ENCODE measurements at regions not wholly inside any gene's neighbourhood (a gene's known extent, or its start where the extent isn't known, plus 50 kb on each side); places are given as distances from the start of the nearest gene placed in this dataset.
"Not testable (repeated sequence)": the region's sequence is repeated elsewhere in the genome, so short reads cannot be mapped to it uniquely, and the experiment has no call there.

GRCh38 chr9:42316026-42316425 is 132.6 kb downstream of the SPATA31A6 start:
- TF ChIP-seq, protein P1, sequence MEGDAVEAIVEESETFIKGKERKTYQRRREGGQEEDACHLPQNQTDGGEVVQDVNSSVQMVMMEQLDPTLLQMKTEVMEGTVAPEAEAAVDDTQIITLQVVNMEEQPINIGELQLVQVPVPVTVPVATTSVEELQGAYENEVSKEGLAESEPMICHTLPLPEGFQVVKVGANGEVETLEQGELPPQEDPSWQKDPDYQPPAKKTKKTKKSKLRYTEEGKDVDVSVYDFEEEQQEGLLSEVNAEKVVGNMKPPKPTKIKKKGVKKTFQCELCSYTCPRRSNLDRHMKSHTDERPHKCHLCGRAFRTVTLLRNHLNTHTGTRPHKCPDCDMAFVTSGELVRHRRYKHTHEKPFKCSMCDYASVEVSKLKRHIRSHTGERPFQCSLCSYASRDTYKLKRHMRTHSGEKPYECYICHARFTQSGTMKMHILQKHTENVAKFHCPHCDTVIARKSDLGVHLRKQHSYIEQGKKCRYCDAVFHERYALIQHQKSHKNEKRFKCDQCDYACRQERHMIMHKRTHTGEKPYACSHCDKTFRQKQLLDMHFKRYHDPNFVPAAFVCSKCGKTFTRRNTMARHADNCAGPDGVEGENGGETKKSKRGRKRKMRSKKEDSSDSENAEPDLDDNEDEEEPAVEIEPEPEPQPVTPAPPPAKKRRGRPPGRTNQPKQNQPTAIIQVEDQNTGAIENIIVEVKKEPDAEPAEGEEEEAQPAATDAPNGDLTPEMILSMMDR (IDR thresholded peaks at IDR 0.05): not testable (repeated sequence)
- not testable (repeated sequence) for TF ChIP-seq POLR2A (IDR thresholded peaks at IDR 0.05)
